Nephron progenitor cell (in vitro differentiated cells): ENCODE measurements at regions not wholly inside any gene's neighbourhood (a gene's known extent, or its start where the extent isn't known, plus 50 kb on each side); places are given as distances from the start of the nearest gene placed in this dataset.

Experiments
- DNase-seq: peaks from one replicate; pipeline ENCODE4 v3.0.0; 2021
- H3K27ac Mint-ChIP-seq: 2 replicates; pipeline ENCODE4 v1.8.0; 2021; ENCODE audit warnings: mild to moderate bottlenecking, moderate library complexity, mixed read lengths
- H3K27me3 Mint-ChIP-seq: 2 replicates; pipeline ENCODE4 v1.8.0; 2021; ENCODE audit warnings: mild to moderate bottlenecking, low read depth, mixed read lengths; ENCODE audit not compliant: poor library complexity
- H3K36me3 Mint-ChIP-seq: 2 replicates; pipeline ENCODE4 v1.8.0; 2021; ENCODE audit warnings: low read depth, mixed read lengths
- H3K4me1 Mint-ChIP-seq: 2 replicates; pipeline ENCODE4 v1.8.0; 2021; ENCODE audit warnings: mixed read lengths
- H3K4me3 Mint-ChIP-seq: 2 replicates; pipeline ENCODE4 v1.8.0; 2021; ENCODE audit warnings: mild to moderate bottlenecking, moderate library complexity, mixed read lengths
- H3K9me3 Mint-ChIP-seq: 2 replicates; pipeline ENCODE4 v1.8.0; 2021; ENCODE audit warnings: mild to moderate bottlenecking, moderate library complexity, mixed read lengths
- TF ChIP-seq, protein P1 (sequence below): fragments of 200-600 bp; sonication (generic); IDR thresholded peaks from 2 replicates; pipeline ENCODE4 v1.5.0; 2021; ENCODE audit warnings: antibody characterized with exemption

DNA sequence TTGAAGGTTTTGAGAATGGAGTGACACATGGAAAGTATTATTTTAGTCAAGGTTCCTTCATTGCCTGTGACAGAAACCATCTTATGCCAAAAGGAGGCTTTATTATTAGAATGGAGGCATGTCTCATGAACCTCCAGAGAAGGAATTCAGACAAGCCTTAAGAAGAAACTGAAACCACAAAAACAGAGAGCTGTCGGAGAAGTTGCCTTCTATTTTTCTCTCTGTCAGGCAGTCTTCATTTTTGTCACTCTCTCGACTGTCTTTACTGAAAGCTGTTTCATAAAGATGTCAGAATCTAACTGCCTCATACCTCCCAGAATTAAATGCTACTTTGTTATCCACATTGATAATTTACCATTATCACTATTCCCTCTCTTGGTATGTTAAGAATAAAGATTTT is 434.7 kb upstream of the ADGRL4 start:
- no peaks in the 10 kb centered on the region for H3K9me3 Mint-ChIP-seq
- TF ChIP-seq, protein P1, sequence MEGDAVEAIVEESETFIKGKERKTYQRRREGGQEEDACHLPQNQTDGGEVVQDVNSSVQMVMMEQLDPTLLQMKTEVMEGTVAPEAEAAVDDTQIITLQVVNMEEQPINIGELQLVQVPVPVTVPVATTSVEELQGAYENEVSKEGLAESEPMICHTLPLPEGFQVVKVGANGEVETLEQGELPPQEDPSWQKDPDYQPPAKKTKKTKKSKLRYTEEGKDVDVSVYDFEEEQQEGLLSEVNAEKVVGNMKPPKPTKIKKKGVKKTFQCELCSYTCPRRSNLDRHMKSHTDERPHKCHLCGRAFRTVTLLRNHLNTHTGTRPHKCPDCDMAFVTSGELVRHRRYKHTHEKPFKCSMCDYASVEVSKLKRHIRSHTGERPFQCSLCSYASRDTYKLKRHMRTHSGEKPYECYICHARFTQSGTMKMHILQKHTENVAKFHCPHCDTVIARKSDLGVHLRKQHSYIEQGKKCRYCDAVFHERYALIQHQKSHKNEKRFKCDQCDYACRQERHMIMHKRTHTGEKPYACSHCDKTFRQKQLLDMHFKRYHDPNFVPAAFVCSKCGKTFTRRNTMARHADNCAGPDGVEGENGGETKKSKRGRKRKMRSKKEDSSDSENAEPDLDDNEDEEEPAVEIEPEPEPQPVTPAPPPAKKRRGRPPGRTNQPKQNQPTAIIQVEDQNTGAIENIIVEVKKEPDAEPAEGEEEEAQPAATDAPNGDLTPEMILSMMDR = no peak
- DNase-seq = no peak
- H3K4me1 Mint-ChIP-seq = no peaks in the 10 kb centered on the region
- no peaks in the 10 kb centered on the region for H3K27me3 Mint-ChIP-seq
- no peaks in the 10 kb centered on the region for H3K36me3 Mint-ChIP-seq
- H3K27ac Mint-ChIP-seq = no peak overlapping the region
- no peak overlapping the region for H3K4me3 Mint-ChIP-seq

DNA sequence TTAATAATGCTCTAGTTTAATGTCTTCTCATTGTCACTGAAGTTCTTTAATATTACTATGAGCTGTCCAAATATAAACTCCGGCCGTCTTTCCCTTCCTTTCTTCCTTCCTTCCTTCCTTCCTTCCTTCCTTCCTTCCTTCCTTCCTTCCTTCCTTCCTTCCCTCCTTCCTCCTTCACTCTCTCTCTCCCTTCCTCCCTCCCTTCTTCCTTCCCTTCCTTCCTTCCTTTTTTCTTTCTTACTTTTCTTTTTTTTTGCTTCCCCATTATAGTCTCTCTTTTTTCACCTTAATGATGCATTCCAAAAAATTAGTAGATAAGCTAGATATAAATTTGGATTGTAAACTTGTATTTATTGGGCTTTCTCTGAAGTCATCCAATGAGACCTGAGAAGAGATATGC is 431.0 kb upstream of the ADGRL4 start:
- no peaks in the 10 kb centered on the region for H3K9me3 Mint-ChIP-seq
- H3K27ac Mint-ChIP-seq = no peak overlapping the region
- no peaks in the 10 kb centered on the region for H3K27me3 Mint-ChIP-seq
- TF ChIP-seq, protein P1 = no peak
- no peak for DNase-seq
- H3K4me1 Mint-ChIP-seq = no peaks in the 10 kb centered on the region
- no peak overlapping the region for H3K4me3 Mint-ChIP-seq
- H3K36me3 Mint-ChIP-seq = no peaks in the 10 kb centered on the region

DNA sequence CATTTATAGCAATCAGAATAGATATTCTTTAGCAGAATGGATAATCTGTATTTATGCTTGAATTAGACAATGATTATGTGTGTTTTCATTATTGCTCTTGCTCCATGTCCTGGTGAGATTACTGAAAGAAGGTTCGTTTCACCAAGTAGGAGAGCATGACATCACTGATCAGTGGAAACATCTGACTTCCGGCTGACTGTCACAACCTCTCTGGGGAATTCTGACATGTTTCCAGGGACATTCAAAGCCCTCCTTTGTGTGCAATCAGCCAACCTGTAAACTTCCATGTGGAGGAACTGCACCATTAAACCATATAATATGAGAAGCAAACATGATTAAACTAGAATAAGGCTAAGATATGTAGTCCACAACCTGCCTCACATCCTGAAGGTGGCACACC is 424.8 kb upstream of the ADGRL4 start:
- H3K9me3 Mint-ChIP-seq = no peaks in the 10 kb centered on the region
- no peak overlapping the region for H3K27ac Mint-ChIP-seq
- no peaks in the 10 kb centered on the region for H3K4me1 Mint-ChIP-seq
- TF ChIP-seq, protein P1 = no peak
- no peaks in the 10 kb centered on the region for H3K27me3 Mint-ChIP-seq
- no peak for DNase-seq
- H3K36me3 Mint-ChIP-seq = no peaks in the 10 kb centered on the region
- H3K4me3 Mint-ChIP-seq = no peak overlapping the region

DNA sequence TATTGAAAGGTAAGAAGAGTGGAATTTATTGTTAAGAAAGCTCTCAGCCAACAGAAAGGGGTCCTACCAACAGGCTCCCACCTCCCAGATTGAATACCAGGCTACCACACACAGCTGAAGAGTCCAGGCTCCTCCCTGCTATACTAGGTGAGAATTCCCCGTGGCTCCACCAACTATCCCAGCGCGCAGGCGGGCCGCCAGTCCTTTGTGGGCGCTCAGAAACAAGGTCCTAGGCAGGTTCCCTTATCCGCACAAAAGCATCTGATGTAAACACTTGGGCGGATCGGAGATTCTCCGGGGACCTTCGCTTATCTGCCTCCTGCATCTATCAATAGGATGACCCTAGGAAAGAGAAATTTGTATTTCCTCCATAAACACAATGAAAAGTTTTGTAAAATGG is 423.9 kb upstream of the ADGRL4 start:
- no peaks in the 10 kb centered on the region for H3K27me3 Mint-ChIP-seq
- DNase-seq = no peak

DNA sequence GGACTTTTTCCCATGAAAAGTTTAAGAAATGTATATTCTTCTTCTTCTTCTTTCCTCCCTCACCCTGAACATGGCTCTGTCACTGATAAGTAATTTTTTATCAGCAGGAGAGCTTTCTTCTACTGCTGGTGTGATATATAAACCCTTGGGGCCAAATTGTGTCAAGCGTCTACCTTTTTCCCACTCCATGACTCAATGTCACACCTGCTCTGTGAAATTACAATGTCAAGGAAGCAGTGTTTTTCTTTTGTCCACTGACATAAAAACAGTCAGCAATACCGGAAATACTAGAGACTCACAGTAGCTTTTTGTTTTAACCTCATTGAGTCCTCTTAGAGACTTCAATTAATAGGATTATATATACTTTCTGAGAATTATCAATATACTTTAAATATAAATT is 416.2 kb upstream of the ADGRL4 start:
- Mint-ChIP-seq H3K9me3 (no peaks in the 10 kb centered on the region), H3K27ac (no peak overlapping the region), H3K4me3 (no peak overlapping the region), H3K27me3 (no peaks in the 10 kb centered on the region), H3K36me3 (no peaks in the 10 kb centered on the region), H3K4me1 (no peaks in the 10 kb centered on the region)
- TF ChIP-seq, protein P1 = no peak
- no peak for DNase-seq

More for the DNA sequence above, 423.9 kb upstream of the ADGRL4 start:
- H3K36me3 Mint-ChIP-seq = no peaks in the 10 kb centered on the region
- H3K27ac Mint-ChIP-seq = no peak overlapping the region
- no peaks in the 10 kb centered on the region for H3K9me3 Mint-ChIP-seq
- TF ChIP-seq, protein P1 = no peak
- no peak overlapping the region for H3K4me3 Mint-ChIP-seq
- H3K4me1 Mint-ChIP-seq = no peaks in the 10 kb centered on the region

DNA sequence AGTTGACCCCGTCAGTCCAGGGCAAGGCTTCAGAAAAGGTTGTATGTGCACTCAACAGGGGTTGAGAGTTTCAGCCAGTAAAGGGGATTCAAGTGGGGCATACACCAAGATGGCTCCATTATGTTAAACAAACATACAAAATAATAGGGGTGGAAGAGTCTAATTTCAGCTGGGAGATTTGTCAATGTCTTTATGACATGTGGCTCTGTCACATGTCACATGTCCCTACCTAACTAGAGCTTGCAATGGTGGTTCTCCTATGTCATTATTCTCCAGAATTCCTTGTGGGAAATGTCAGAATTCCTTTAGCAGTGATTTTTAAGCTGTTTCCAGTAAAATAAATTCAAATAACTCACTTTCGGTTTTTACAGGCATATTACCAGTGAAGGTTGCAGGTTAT is 392.0 kb upstream of the ADGRL4 start:
- no peak for DNase-seq
- H3K36me3 Mint-ChIP-seq = no peaks in the 10 kb centered on the region
- TF ChIP-seq, protein P1 = no peak
- H3K27ac Mint-ChIP-seq = no peak overlapping the region
- no peaks in the 10 kb centered on the region for H3K4me1 Mint-ChIP-seq
- H3K4me3 Mint-ChIP-seq = no peak overlapping the region
- H3K9me3 Mint-ChIP-seq = no peaks in the 10 kb centered on the region
- no peaks in the 10 kb centered on the region for H3K27me3 Mint-ChIP-seq
